ENCODE measurements at regions not wholly inside any gene's neighbourhood (a gene's known extent, or its start where the extent isn't known, plus 50 kb on each side); places are given as distances from the start of the nearest gene placed in this dataset.

- no peaks in the 10 kb centered on the region for H3K36me3 ChIP-seq
- no peak for DNase-seq (ENCODE audit: low read depth in 1 of 2, low spot score in 1 of 2)
- H3K9me3 ChIP-seq (ENCODE audit: low read depth), result no peaks in the 10 kb centered on the region
- H3K27ac ChIP-seq, result no peak overlapping the region
- H3K27me3 ChIP-seq, result peaks cover 6% of the 10 kb centered on the region
- H3K4me1 ChIP-seq (ENCODE audit: low read depth), result no peaks in the 10 kb centered on the region
- no peak overlapping the region for H3K4me3 ChIP-seq
- no peak for TF ChIP-seq CTCF (IDR thresholded peaks at IDR 0.05; ENCODE audit: low read depth, low read length)
Measured at GRCh38 chr12:63040526-63041220, 105.7 kb upstream of the PPM1H start.

GRCh38 chr12:63038713-63039100 lies 103.8 kb upstream of the PPM1H start:
- no peak overlapping the region for H3K27ac ChIP-seq
- H3K27me3 ChIP-seq, result peaks cover 6% of the 10 kb centered on the region
- no peaks in the 10 kb centered on the region for H3K4me1 ChIP-seq (ENCODE audit: low read depth)
- H3K4me3 ChIP-seq, result no peak overlapping the region
- DNase-seq (ENCODE audit: low read depth in 1 of 2, low spot score in 1 of 2), result no peak
- no peaks in the 10 kb centered on the region for H3K9me3 ChIP-seq (ENCODE audit: low read depth)
- no peak for TF ChIP-seq CTCF (IDR thresholded peaks at IDR 0.05; ENCODE audit: low read depth, low read length)
- no peaks in the 10 kb centered on the region for H3K36me3 ChIP-seq

GRCh38 chr12:63037746-63038712 lies 103.1 kb upstream of the PPM1H start:
- Histone ChIP-seq H3K4me1 (ENCODE audit: low read depth) (no peaks in the 10 kb centered on the region), H3K27me3 (peaks cover 6% of the 10 kb centered on the region), H3K36me3 (no peaks in the 10 kb centered on the region), H3K9me3 (ENCODE audit: low read depth) (no peaks in the 10 kb centered on the region), H3K27ac (no peak overlapping the region), H3K4me3 (no peak overlapping the region)
- DNase-seq (ENCODE audit: low read depth in 1 of 2, low spot score in 1 of 2), result no peak
- TF ChIP-seq CTCF (IDR thresholded peaks at IDR 0.05; ENCODE audit: low read depth, low read length), result no peak

GRCh38 chr12:63036974-63037335 lies 102.0 kb upstream of the PPM1H start:
- TF ChIP-seq CTCF (IDR thresholded peaks at IDR 0.05; ENCODE audit: low read depth, low read length), result no peak
- peaks cover 6% of the 10 kb centered on the region for H3K27me3 ChIP-seq
- H3K9me3 ChIP-seq (ENCODE audit: low read depth), result no peaks in the 10 kb centered on the region
- H3K36me3 ChIP-seq, result no peaks in the 10 kb centered on the region
- H3K27ac ChIP-seq, result no peak overlapping the region
- no peak for DNase-seq (ENCODE audit: low read depth in 1 of 2, low spot score in 1 of 2)
- no peaks in the 10 kb centered on the region for H3K4me1 ChIP-seq (ENCODE audit: low read depth)
- H3K4me3 ChIP-seq, result no peak overlapping the region

GRCh38 chr12:63036216-63036973 lies 101.4 kb upstream of the PPM1H start:
- Histone ChIP-seq H3K27ac (no peak overlapping the region), H3K4me1 (ENCODE audit: low read depth) (no peaks in the 10 kb centered on the region), H3K4me3 (no peak overlapping the region), H3K9me3 (ENCODE audit: low read depth) (no peaks in the 10 kb centered on the region), H3K36me3 (no peaks in the 10 kb centered on the region), H3K27me3 (peaks cover 6% of the 10 kb centered on the region)
- TF ChIP-seq CTCF (IDR thresholded peaks at IDR 0.05; ENCODE audit: low read depth, low read length), result no peak
- no peak for DNase-seq (ENCODE audit: low read depth in 1 of 2, low spot score in 1 of 2)
